GM18868 (cell line): ENCODE measurements at regions not wholly inside any gene's neighbourhood (a gene's known extent, or its start where the extent isn't known, plus 50 kb on each side); places are given as distances from the start of the nearest gene placed in this dataset.
"Not testable (repeated sequence)": the region's sequence is repeated elsewhere in the genome, so short reads cannot be mapped to it uniquely, and the experiment has no call there.

Source experiments
- ATAC-seq: cut with Tn5 transposase; IDR thresholded peaks from one replicate; pipeline ENCODE4 v1.9.1; 2021; ENCODE audit warnings: mild to moderate bottlenecking, moderate library complexity; ENCODE audit not compliant: unreplicated experiment

DNA sequence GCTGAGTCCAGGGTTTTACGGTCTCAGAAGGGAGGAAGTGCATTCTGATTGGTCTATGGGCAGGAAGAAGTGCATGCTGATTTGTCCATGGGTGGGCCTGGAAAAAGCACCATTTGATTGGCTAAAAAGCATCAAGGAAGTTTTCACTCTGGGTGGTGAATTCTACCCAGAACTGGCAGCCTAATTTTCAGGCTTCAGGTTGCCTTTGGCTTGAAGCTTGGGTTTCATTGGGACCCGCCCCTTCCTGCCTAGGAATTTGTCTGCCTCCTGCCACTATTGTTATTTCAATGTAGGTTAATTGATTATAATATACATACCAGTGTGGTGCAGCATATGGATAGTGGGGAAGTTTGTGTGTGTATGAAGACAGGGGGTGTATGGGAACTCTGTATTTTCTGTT, 1355.9 kb downstream of the SI start:
- ATAC-seq: no peak

DNA sequence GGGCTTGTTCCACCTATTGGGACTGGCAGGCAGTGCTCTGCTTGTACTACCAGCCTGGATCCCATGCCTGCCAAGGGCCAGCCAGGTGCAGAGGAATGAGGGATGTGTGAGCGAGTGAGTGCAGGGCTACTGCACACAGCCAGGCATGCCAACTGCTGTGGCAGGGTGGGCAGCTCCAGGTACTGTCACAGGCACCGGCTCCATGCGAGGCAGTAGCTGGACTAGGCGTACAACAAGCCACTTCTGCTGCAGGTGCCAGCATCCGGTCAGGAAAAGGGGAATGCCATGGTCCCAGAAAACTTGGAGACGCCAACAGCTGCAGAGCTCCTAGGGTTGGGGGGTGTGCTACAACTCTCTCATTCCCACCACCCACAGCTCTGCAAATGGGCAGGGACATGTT, 1356.7 kb downstream of the SI start:
- ATAC-seq: no peak

DNA sequence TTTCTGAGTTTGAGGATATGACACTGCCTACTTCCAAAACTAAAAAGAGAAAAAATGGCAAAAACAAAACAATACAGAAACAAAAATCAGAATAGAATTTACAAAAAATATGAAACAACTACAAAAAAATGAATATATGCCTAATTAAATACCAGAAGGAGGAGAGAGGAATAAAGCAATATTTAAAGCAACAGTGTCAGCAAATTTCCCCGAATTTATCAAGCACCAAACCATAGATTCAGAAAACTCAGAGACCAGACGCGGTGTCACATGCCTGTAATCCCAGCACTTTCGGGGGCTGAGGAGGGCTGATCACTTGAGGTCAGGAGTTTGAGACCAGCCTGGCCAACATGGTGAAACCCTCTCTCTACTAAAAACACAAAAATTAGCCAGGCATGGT, 1360.9 kb downstream of the SI start:
- ATAC-seq: no peak

DNA sequence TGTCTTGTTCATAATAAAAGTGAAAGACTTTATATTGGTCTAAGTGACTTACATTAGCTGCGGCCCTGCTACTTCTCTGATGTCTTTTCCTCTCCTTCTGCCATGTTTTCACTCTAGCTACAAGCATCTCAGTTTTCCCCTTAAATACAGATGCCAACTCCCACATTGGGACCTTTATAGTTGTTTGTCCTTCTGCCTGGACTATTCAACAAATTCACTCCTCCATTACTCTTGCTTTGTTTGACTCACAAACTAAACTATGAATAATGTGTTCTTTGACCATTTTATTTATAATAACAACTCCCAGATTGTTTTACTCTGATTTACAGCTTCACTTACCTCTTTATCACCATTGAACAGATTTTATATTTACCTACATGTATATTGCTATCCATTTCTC, 1369.9 kb downstream of the SI start:
- no peak for ATAC-seq

DNA sequence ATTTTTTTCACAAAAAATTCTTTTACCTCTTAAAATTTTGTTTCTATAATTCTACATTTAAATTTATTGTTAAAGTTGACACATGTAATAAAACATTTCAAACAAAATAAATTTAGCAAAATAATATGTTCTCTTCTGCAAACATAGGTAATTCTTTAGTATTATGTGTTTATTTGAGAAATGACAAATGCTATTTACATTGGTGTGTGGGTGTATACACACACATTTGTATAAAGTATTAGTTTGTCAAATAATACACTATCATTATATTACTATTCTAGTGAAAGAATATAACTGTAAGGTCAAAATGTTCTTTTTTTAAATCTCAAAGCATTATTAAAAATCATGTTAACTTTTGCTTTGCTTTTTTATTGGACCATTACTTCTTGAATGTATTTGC, 1370.6 kb downstream of the SI start:
- no peak for ATAC-seq

DNA sequence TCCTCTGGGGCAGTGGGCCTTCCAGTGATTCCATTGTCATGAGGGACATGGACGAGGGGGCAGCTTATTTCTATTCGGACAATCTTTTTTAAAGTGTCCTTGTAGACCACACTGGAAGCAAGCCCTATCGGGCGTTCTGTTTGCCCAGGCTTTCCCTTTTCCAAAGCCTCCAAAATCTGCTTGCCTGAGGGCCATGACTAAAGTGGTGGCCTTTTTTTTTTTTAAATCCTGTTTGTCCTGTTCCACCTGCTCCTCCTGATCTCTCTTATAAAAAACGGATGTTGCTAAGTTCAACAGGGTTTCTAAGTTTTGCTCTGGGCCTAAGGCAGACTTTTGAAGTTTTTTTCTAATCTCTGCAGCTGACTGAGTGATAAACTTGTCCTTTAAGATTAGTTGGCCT, 1380.1 kb downstream of the SI start:
- ATAC-seq: not testable (repeated sequence)

DNA sequence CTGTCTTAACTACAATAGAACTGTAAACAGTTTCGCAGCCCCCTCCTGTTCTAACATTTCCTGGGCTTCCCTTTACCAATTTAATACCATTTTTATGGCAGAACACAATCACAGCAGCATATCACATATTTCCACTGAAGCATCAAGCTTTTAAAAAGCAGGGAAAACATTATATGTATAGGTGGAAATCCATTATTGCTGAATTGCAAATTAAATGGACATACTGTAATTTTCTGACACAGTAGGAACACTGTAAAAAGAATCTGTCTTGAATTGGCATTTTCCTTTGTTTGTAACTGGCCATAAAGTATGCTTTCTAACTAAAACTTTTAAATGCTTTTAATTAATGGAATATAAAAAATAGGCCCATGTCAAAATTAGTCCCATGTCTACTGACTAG, 1385.8 kb downstream of the SI start:
- ATAC-seq: no peak

DNA sequence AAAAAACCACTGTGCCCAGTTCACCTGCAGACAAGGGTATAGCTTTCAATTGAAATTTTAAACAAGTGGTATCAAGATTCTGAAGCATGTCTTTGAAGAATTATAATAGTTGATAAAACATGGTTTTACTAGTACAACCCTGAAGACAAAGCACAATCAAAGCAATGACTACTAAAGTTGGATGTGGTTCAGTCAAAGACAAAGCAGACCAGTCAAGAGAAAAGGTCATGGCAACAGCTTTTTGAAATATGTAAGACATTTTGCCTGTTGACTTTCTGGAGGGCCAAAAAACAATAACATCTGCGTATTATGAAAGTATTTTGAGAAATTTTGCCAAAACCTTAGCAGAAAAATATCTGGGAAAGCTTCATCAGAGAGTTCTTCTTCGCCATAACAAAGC, 1393.6 kb downstream of the SI start:
- ATAC-seq: no peak

DNA sequence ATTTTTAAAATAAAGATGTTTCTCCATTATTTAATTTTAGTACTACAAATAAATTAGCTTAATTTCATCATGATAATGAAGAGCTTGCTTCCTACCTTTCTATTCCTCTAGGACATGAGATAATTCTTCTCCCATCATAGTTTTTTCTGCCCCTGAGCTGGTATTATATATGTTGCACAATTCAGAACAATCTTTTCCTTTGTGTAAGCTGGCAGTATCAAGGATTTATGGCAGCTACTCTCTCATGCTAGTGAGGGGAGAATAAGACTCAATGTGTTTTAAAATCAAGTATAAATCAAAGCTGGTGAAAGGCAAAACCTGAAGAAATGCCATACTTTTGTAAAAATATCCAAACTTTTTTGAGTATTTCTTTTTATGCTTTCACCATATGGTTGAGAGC, 1405.3 kb downstream of the SI start:
- no peak for ATAC-seq

DNA sequence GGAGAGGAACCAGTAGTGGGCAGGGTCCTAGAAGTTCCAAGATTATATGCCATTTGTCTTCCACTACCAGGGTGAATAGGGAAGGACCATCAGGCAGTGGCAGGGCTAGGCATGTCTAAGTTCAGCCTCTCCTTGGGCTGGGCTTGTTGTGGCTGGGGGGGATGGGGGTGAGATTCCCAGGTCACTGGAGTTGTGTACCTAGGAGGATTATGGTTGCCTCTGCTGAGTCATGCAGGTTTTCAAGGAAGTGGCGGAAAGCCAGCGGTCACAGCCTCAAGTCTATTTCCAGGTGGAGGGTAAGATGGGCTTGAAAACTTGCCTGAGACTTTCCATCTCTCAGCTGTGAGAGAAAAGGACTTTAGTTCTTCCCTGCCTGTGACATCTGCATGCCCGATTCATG, 1407.1 kb downstream of the SI start:
- no peak for ATAC-seq

DNA sequence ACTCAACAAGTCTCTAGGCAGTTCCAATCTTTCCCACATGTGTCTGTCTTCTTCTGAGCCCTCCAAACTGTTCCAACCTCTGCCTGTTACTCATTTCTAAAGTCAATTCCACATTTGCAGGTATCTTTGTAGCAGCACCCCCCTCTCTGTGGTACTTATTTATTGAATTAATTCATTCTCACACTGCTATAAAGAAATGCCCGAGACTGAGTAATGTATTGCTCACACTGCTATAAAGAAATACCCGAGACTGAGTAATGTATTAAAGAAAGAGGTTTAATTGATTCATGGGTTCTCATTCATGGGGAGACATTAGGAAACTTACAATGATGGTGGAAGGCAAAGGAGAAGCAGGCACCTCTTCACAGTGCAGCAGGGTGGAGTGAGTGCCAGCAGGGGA, 1413.8 kb downstream of the SI start:
- ATAC-seq: no peak

DNA sequence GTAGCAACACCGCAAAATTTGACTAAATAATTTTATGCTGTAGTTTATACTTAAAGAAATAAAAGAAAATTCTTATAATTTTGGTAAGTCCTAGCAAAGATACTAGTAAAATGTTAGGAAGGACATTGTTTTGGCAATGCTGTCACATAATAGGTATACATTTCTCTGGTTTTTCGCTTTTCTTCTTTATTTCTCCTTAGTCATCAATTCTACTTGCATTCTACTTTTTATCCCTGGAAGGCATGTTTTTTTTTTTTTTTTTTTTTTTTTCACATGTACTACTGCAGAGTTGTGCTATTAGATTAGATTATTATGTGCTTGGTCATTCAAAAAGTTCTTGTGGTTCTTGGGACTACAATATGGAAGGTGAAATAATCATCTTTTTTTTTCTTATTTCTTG, 1421.2 kb downstream of the SI start:
- no peak for ATAC-seq

DNA sequence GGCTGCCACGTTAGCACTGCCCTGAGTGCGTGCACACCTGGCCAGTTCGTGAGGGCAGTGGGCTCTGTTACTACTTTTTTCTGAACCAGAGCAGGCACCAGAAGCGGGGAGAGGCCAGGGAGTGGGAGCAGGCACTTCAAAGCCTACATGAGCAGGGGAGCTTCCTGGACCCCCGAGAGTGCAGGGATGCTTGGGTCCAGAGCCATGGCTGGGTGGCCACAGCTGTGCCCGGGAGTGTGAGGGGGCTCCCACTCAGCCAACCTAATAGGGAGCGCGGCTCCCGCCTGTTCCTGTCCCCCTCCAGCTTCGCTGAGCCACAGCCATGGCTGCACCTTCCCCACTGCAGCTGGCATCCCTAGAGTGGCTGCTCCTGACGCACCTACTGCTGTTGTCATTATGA, 1423.3 kb downstream of the SI start:
- no peak for ATAC-seq

DNA sequence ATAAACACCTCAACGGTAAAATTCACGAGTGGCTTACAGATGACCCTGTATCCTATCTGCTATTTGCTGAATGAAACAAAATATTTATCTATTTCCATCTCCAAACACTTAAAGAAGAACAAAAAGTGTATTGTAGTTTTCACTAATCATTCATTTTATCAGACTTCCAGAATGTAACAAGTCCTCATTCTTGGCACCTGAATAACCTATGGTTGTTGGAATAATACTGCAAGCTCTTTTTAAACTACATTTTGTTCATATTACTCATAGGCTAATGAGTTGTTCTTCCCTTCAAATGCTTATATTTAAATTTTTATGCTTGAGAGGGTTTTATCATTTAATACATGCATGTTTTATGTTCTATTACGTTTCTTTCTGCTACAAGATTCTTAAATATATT, 1434.1 kb downstream of the SI start:
- no peak for ATAC-seq

DNA sequence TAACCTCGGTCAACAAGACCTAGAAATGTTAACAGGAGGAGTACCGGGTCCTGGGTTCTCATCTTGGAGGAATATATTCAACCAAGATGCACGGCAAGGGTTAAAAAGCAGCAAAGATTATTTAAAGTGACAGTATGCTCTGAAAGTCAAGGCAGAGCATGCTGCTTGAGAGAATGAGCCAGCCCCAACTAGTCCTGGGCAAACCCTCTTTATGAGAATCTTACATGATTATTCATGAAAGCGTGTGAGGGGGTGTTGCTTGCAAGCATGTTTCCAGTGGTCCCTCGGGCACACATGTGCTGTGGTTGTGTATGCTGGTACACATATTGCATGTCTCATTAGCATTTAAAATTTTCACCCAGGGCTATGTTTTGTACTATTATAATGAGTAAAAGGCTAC, 1445.6 kb downstream of the SI start:
- no peak for ATAC-seq

DNA sequence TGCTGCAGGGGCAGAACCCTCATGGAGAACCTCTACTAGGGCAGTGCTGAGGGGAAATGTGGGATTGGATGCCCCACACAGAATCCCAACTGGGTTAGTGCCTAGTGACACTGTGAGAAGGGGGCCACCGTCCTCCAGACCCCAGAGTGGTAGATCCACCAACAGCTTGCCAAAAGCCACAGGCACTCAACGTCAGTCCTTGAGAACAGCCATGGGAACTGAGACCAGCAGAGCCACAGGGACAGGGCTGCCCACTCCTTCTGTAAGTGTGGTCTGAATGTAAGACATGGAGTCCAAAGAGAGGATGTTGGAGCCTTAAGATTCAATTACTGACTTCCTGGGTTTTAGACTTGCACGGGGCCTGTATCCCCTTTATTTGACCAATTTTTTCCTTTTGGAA, 1451.5 kb downstream of the SI start:
- ATAC-seq: no peak

DNA sequence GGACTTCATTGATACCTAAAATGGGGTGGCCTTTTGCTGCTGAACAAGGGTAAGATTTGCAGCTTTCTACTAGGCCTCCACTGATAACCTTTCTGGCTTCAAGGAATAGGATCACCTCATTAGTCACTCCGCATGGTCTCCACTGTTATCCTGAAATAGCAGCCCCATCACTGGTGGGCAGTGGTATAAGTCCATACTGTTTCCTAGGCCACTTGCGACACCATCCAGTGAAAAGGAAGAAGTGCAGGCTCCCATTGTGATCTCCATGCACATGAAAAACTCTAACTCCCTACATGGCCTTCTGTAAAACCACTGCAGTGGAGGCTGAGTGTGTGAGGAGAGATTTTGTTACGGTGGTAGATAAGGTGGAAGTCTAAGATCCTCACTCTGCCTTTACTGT, 1455.9 kb downstream of the SI start:
- no peak for ATAC-seq

DNA sequence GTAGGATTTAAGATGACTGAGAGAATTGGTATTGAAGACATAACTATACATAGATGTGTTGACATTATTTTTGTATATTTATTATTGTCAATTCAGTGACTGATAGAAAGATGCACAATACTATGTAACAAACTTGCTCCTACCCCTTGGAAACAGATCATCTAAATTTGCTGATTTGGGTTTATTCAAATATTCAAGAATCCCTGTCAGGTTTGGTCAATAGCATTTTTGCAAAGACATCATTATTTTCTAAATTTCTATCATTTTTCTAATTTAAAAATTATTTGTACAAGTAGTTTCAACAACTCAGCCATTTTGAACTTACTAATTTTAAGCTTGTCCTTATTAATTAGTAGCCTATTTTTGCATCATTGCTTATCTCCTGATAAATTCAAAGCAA, 1463.4 kb downstream of the SI start:
- no peak for ATAC-seq

DNA sequence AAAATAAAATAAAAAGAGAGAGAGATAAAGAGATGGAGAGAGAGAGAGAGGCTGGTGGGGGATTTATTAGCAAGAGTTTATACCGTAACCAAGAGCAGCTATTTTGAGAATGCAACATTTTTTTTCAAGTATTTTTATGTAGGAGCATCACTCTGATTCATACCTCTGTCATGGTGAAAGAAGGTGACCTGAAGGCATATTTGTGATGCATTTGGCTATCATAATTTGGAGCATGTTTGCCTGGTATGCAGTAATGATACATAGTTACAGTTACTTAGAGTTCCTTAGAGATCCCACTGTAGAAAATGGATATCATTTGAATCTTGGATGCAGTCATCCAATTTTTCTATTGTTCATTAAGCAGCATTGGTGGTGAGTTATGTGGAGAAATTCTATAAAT, 1472.4 kb downstream of the SI start:
- no peak for ATAC-seq

DNA sequence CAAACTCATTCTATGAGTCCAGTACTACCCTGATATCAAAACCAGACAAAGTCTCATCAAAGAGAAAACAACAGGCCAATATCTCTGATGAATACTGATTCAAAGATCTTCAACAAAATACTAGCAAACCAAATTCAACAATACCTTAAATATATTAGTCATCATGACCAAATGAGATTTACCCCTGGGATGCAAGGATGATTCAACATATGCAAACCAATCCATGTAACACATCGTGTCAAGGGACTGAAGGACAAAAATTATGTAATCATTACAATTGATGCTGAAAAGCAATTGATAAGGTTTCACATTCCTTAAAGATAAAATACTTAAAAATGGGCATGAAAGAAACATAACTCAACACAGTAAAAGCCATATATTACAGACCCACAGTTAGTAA, 1476.9 kb downstream of the SI start:
- ATAC-seq: no peak

DNA sequence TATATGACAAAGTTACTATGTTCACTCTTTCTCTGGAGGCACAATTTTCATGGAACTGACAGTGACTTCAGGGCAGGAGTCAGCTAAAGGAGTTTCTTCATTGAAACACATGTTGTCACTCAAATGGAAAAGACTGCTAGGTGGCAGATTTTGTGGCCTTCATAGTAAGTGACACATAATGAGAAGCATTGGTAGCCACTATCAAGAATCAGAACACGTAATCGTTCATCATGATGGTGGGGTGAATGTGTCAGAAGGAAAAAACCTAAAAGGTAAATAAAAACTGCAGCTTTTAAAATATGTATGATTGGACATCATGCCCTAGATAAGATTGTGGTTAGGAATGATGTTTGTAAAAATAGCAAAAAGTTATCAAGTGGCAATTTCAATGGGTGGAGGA, 1491.0 kb downstream of the SI start:
- no peak for ATAC-seq

DNA sequence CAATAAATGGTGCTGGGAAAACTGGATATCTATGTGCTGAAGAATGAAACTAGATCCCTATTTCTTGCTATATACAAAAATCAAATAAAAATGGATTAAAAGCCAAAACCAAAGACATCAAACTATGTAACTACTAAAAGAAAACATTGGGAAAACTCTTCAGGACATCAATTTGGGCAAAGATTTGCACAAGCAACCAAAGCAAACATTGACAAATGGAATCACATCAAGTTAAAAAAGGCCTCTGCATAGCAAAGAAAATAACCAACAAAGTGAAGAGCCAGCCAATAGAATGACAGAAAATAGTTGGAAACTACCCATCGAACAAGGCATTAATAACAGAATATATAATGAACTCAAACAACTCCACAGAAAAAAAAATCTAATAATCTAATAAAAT, 1495.3 kb downstream of the SI start:
- ATAC-seq: no peak

DNA sequence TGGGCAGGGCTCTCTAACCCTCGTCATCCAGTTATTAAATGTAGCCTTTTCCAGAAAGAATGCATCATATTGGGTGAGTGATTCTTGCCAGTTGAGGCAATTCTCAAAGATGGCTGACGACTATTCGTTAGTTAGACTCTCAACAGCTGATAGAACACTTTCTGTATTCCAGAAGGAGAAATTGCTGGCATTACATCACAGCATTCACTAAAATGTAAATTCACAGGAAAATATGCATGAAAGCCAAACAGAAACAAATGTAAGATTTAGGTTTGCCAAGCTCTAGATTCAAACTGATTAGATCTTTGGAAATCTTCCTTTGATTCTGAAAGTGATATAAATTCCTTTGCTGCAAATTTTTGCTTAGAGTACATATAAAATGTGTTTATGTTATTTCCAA, 1501.0 kb downstream of the SI start:
- no peak for ATAC-seq

DNA sequence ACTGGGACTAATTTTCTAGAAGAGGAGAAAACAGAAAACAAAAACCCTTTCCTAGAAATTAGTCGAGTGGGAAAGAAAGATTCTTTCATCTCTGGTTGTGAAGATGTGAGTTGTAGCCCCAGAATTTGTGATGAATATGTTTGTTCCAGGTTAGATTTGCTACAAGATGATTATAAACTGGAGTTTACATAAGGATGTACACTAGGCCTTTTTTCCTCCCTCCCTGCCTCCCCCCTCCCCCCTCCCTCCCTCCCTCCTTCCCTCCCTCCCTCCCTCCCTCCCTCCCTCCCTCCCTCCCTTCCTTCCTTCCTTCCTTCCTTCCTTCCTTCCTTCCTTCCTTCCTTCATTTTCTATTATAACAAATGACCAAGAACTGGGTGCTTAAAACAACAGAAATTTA, 1502.0 kb downstream of the SI start:
- ATAC-seq: no peak
